Stomach (tissue), 4 donors: ENCODE measurements at regions not wholly inside any gene's neighbourhood (a gene's known extent, or its start where the extent isn't known, plus 50 kb on each side); places are given as distances from the start of the nearest gene placed in this dataset.

Experiments
- CTCF ChIP-seq, 7 experiments: fragments of 450-650 bp in 4 of 7; fragments of 200-600 bp in 3 of 7; sonication (generic) in 3 of 7; IDR thresholded peaks; one replicate each; pipeline ENCODE4 v1.5.1; 2016 to 2019; ENCODE audit warnings: antibody characterized with exemption in 7 of 7, control low read depth in 2 of 7, mild to moderate bottlenecking in 1 of 7
- POLR2A ChIP-seq, 4 donors: fragments of 450-650 bp; IDR thresholded peaks; one replicate each; pipeline ENCODE4 v1.6.1; 2016; ENCODE audit warnings: antibody characterized with exemption in 4 of 4, control low read depth in 2 of 4, mild to moderate bottlenecking in 1 of 4, moderate library complexity in 1 of 4
- POLR2AphosphoS5 ChIP-seq, 3 donors: sonication (generic); formaldehyde crosslinking; IDR thresholded peaks; one replicate each; pipeline ENCODE4 v1.6.1; 2016; ENCODE audit warnings: antibody characterized with exemption in 3 of 3

- no peak for TF ChIP-seq CTCF (IDR thresholded peaks at IDR 0.05)
- TF ChIP-seq POLR2AphosphoS5 (IDR thresholded peaks at IDR 0.05), result no peak
- no peak for TF ChIP-seq POLR2A (IDR thresholded peaks at IDR 0.05)
These were observed 188.9 kb upstream of the TNC start for GRCh38 chr9:115306865-115307264.
